Activated naive CD8-positive, alpha-beta T cell treated with anti-CD3 and anti-CD28 coated beads, Interleukin-2, amount 50 U/mL, for 16 hours (primary cell): ENCODE measurements at regions not wholly inside any gene's neighbourhood (a gene's known extent, or its start where the extent isn't known, plus 50 kb on each side); places are given as distances from the start of the nearest gene placed in this dataset.

Experiments used
- DNase-seq: peaks from one replicate; pipeline ENCODE4 v3.0.0-alpha.2; 2020; ENCODE audit warnings: low read depth, low spot score

DNA sequence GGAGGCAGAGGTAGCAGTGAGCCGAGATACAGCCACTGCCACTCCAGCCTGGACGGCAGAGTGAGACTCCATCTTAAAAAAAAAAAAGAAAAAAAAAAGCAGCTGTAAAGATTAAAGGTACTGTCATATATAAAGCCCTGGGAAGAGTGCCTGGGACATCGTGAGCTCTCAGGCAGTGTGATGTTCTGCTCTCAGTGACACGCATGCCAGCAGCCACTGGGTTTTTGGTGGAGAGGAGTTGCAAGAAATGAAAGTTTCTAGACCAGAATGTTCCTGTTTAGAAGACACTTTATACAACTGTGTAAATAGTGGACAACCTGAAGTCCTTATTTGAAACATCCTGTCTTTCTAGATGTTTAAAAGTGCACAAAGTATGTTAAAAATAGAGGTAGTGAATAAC lies 213.2 kb downstream of the IRF8 start:
- DNase-seq, result no peak

DNA sequence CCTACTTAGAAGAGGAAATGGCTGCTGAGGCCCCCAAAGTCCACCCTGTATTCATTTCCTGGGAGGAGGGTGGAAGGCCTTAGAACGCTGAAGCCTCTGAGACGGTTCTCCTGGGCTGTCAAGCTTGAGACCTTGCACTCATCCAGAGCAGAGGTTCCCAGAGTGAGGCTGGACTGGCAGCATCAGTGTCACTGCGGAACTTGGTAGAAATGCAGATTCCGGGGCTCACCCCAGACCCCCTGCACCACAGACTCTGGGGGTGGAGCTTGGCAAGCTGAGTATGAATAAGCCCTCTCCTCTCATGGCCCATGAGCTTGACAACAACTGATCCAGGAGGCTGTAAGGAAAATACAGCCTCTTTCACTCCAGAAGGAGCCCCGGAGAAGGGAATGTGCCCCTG lies 218.3 kb downstream of the IRF8 start:
- no peak for DNase-seq

DNA sequence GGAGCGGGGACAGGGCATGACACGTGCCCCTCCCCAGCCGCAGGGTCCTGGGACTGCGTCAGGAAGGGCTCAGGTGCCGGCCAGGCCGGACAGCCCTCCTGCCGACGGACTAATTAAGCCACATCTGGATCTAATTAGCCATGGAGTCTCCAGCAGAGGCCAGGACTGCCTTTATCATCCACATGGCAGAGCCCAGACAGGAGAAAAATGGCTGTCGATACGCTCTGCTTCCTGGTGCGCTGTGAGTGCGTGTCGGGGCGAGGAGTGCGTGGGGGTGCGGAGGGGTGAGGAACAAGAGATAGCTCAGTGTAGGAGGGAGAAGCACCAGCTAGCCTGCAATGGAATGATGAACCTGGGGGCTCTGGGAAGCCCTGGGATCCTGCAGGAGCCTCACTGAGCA lies 218.8 kb downstream of the IRF8 start:
- no peak for DNase-seq

- DNase-seq, result no peak
Measured at GRCh38 chr16:86118467-86119307, 219.7 kb downstream of the IRF8 start.

DNA sequence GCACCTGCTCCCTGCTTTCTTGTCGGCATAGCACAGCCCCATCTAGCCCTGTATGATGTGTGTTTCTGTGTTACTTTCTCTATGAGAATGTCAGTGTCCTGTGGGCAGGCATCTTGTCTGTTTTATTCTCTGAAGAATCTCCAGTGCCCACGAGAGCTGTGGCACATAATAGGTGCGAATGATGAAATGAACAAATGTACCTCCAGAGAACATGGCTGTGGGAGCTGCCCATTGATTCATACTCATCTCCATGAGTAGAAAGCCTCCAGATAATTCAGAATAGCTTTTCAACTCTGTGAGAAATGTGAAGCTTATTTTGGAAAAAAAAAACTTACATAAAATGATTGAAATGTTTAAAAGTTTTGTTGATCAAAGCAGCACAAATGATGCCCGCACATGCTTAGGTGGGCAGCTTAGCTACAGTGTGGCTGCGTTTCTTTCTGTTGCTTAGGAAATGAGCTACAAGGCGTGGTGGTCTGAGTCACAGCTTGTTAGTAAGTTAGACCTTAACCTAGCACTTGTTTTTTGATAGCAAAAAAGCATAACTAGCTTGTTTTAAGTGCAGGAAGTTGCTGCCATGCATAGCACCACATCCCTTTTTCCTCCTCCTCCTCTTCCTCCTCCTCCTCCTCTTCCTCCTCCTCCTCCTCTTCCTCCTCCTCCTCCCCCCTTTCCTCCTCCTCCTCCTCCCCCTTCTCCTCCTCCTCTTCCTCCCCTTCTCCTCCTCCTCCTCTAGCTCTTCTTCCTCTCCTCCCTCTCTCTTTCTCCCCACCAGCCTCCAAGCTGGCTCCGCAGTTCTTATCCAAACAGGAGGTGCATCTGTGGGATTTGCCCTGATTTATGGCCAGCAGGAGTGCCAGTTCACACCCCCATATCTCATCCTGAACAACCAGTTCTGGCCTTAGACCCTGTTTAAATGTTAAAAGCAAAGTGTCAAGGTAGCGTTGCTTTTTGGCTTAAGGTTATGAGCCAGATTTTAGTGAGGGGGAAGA lies 221.5 kb downstream of the IRF8 start:
- no peak for DNase-seq

DNA sequence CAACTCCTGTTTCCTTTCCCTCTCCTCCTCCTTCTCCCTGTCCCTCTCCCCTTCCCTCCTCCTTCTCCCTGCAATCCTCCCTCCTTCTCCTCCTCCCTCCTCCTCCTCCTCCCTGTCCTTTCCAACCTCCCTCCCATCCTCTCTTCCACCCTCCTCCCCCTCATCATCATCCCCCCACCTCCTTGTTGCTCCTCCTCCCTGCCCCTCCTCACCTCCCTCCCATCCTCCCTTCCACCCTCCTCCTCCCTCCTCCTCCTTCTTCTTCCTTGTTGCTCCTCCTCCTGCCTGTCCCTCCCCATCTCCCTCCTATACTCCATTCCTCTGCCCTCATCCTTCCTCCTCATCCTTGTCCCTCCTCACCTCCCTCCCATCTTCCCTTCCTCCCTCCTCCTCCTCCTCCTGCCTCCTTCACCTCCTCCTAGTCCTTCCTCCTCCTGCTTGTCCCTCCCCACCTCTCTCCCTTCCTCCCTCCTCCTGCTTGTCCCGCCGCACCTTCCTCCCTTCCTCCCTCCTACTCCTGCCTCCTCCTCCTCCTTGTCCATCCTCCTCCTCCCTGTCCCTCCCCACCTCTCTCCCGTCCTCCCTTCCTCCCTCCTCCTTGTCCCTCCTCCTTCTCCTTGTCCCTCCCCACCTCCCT lies 222.5 kb downstream of the IRF8 start:
- no peak for DNase-seq

DNA sequence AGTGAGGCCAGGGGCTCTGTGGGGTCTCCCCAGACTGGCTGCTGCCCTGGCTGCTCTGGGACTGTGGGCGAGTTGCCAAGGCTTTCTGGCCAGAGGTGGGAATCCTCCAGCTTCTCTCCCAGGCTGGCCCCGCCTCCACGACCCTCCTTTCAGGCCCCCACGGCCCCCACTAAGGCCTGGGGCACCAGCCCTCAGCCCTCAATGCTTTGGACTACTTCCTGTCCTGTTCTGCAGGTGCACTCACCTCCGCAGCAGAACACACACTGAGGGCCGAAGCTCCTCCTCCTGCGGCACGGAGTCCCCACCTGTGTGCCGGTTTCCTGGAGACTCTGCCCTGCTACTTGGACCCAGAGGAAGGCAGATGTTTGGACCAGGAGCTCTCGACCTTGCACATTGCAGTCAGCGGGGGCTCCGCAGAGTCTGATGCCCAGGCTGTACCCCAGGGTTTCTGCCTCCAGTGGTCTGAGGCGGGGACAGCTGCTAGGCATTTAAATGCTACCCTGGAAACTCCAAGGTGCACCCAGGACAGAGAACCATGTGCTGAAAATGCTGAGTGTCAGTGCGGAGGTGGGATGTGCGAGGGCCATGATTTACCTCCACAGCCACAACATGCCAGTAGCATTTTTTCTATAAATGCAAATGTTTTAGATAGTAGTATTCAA lies 223.8 kb downstream of the IRF8 start:
- no peak for DNase-seq

DNA sequence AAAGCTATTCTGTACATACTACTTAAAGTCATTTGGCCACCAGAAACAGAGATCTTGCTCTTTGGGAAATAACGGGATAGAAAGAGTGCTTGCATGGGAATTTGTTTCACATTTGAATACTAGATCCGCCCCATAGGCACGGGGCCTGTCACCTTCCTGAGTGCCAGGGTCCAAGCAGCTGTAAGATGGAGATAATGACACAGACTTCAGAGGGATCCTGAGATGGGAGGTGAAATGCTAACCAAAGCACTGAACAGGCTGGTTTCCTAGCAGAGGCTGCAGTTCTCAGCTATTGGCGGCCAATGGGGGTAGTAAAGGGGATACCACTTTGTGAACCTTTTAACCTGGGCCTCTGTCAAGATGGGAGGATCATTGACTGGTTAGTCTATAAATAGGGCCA lies 225.4 kb downstream of the IRF8 start:
- no peak for DNase-seq

DNA sequence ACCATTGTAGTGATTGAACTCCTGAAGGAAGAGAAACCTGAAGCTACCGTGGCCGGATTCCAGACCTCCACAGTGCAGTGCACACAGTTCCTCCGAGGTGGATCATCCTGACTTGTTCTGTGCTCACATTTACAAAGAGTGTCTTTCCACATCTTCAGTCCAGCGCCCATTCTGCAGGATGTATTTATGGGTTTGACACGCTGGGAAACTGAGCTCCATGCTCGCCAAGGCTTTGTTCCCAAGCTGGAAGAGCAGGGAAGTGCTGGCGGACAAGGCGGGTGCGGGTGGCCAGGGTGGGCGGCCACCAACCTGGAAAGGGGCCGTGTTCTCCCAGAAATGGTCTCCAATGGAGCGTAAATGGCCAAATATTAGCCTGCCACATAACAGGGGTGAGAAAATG lies 227.9 kb downstream of the IRF8 start:
- DNase-seq, result no peak

DNA sequence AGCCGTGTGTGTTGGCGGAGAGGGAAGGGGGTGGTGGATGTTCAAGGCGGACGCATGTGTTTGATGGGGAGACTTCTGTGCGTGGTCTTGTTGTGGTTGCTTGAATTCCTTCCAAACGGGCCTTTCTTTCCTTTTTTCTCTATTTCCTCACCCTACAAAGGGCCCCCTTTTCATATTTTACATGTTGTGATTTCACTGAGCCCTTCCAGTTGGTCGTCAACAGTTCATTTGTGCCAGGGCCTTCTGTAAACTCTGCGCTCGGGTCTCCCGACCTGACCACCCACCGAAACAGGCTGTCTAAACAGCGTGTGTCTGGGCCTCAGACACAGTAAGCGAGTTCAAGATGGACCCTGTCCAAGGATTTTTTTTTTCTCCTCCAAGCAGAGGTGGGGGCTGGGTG lies 228.4 kb downstream of the IRF8 start:
- DNase-seq, result no peak

DNA sequence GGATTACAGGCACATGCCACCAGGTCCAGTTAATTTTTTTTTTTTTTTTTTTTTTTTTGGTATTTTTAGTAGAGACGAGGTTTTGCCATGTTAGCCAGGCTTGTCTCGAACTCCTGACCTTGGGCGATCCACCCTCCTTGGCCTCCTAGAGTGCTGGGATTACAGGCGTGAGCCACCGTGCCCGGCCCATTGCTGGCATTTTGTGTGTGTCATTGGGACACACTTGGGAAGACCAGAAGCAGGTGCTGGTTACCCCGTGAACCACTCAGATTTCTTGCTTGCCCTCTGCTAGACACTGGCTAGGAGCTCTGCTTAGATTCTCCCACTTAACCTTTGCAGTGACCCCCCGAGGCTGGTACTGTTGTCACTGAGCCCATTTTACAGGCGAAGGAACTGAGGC lies 229.3 kb downstream of the IRF8 start:
- DNase-seq, result no peak

- no peak for DNase-seq
Measured at GRCh38 chr16:86129541-86129940, 230.6 kb downstream of the IRF8 start.

GRCh38 chr16:86133377-86133776 lies 234.4 kb downstream of the IRF8 start:
- DNase-seq, result no peak

DNA sequence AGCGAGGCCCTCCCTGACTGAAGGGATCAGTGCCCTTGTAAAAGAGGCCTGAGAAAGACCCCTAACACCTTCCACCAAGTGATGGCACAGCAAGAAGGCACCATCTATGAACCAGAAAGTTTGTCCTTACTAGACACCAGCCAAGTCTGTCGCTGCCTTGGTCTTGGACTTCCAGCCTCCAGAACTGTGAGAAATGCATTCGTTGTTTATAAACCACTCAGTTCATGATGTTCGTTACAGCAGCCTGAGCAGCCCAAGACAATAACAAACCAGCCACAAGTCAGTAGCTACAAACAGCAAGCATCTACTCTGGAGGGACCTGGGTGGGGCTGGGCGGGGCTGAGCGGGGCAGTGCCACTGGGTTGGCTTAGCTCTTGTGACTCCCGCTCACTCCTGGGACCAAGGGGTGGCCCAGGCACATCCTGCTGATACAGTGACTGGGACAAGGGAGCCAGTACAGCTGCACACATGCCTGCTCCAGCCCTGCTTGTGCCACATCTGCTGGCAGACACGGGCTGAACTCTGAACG lies 234.9 kb downstream of the IRF8 start:
- DNase-seq, result no peak

- no peak for DNase-seq
Measured at GRCh38 chr16:86134802-86135461, 236.0 kb downstream of the IRF8 start.

- no peak for DNase-seq
Measured at GRCh38 chr16:86137359-86137758, 238.4 kb downstream of the IRF8 start.

DNA sequence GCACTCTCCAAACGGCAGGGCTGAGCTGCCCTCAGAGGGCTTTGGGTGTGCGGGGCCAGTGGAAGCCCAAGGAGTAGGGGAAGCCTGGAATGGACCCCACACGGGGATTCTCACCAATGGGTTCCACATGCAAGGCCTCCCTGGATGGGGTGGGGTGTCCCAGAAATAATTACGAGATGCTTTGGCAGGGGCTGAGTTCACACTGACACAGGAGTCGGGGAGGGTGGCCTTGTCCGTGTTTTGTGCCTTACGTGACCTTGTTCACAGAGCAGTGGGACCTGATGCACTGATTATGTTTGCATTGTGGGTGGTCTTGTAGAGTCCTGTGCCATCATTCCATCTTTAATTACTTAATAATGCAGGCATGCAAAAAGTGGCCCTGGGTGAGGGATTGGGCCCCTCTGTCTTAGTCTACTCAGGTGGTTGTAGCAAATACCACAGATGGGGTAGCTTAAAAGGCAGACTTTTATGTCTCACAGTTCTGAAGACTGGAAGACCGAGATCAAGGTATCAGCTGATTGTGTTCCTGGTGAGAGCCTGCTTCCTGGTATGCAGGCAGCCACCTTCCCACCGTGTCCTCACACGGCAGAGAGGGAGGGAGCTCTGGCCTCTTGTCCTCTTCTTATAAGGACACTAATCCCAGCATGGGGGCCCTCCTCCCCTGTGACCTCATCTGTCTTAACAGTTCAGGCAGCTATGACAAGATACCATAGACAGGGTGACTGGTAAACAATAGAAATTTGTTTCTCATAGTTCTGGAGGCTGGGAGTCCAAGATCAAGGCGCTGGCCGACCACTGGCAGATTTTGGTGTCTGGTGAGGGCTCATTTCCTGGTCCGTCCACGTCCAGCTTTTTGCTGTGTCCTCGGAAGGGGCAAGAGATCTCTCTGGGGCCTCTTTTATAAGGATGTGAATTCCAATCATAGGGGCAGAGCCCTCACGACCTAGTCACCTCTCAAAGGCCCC lies 239.4 kb downstream of the IRF8 start:
- no peak for DNase-seq

DNA sequence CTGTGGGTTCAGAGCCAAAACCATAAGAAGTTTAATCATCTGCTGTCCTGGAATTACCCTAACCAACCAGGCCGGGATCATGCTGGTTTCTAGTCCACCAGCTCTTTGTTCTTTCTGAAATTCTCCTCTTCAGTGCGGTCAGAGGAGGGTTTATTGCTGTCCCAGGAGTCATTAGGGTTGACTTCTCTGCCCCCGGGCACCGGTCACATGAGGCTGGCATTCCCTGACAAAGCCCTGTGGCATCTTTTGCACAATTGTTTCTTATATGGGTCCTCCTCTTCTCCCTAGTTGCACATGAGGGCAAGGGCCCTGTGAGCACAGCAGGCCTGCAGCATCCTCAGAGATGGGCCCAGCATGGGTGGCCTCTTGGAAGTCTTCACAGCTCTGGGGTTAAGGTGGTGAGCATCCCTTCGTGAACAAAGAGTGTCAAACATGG lies 243.9 kb downstream of the IRF8 start:
- DNase-seq, result no peak

DNA sequence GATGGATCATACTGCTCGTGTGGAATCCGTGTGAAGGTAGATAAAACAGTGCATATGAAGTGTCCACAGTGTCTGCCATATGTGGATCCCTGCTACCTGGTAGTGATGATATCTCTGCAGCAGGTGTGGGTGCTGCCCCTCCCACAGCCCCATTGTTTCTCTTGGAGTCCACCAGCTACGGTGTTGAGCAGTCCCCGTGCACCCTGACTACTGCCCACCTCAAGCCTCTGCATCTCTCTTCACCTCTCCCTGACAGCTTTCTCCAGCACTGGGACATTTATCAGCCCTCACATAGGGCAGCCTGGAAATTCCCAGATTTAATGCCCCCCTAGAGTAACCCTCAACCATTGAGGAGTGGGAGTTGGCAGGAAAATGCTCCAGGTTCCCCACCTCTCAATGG lies 244.7 kb downstream of the IRF8 start:
- DNase-seq, result no peak

DNA sequence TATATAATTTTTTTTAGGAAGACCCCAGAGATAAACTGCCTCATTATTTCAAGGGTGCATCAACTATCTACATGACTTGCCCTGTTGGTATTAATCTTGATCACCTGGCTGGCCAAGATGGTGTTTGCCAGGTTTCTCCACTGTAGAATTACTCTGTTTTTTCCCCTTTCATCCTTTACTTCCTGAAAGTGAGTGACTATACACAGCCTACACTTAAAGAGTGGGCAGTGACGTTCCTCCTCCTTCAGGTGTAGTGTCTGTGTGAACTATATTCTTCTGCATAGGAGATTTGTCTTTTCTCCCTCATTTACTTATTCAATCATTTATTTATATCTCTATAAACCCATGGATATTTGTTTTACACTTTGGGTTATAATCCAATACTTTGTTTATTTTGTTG lies 246.7 kb downstream of the IRF8 start:
- no peak for DNase-seq
